HFF-Myc (cell line): ENCODE measurements at regions not wholly inside any gene's neighbourhood (a gene's known extent, or its start where the extent isn't known, plus 50 kb on each side); places are given as distances from the start of the nearest gene placed in this dataset.
"Not testable (repeated sequence)": the region's sequence is repeated elsewhere in the genome, so short reads cannot be mapped to it uniquely, and the experiment has no call there.

ENCODE experiments used
- DNase-seq: peaks from one replicate; pipeline ENCODE4 v3.0.0-alpha.2; 2011; ENCODE audit warnings: low read depth; ENCODE audit errors: extremely low read depth
- H3K4me3 ChIP-seq: replicated peaks from 2 replicates; pipeline ENCODE4 v1.5.1; 2011; ENCODE audit warnings: low read depth, mild to moderate bottlenecking, control low read depth, low read length
- CTCF ChIP-seq: IDR thresholded peaks from 2 replicates; pipeline ENCODE4 v1.5.1; 2012; ENCODE audit warnings: mild to moderate bottlenecking, low read depth, low read length, control low read depth; ENCODE audit errors: missing control alignments

GRCh38 chr3:31203960-31204795 lies 309.7 kb upstream of the GADL1 start:
- TF ChIP-seq CTCF = no peak
- no peak overlapping the region for H3K4me3 ChIP-seq
- DNase-seq = no peak

- not testable (repeated sequence) for DNase-seq, H3K4me3 ChIP-seq
Measured at GRCh38 chr3:31204796-31205056, 310.3 kb upstream of the GADL1 start.

GRCh38 chr3:31210068-31210645 lies 315.7 kb upstream of the GADL1 start:
- no peak for TF ChIP-seq CTCF
- DNase-seq = no peak
- no peak overlapping the region for H3K4me3 ChIP-seq

GRCh38 chr3:31213869-31214486 lies 318.7 kb upstream of the STT3B start:
- TF ChIP-seq CTCF = no peak
- no peak for DNase-seq

GRCh38 chr3:31218082-31218481 lies 314.6 kb upstream of the STT3B start:
- H3K4me3 ChIP-seq = no peak overlapping the region
- no peak for DNase-seq
- TF ChIP-seq CTCF = no peak

More at GRCh38 chr3:31213869-31214486, 318.7 kb upstream of the STT3B start:
- no peak overlapping the region for H3K4me3 ChIP-seq

- no peak for DNase-seq
- TF ChIP-seq CTCF = no peak
- H3K4me3 ChIP-seq = no peak overlapping the region
Measured at GRCh38 chr3:31219131-31219843, 313.4 kb upstream of the STT3B start.

GRCh38 chr3:31220431-31220830 lies 312.3 kb upstream of the STT3B start:
- H3K4me3 ChIP-seq = no peak overlapping the region
- DNase-seq = no peak
- TF ChIP-seq CTCF = no peak
